GM21619 (cell line): ENCODE measurements at regions not wholly inside any gene's neighbourhood (a gene's known extent, or its start where the extent isn't known, plus 50 kb on each side); places are given as distances from the start of the nearest gene placed in this dataset.
"Not testable (repeated sequence)": the region's sequence is repeated elsewhere in the genome, so short reads cannot be mapped to it uniquely, and the experiment has no call there.

Experiments used
- ATAC-seq: cut with Tn5 transposase; IDR thresholded peaks from one replicate; pipeline ENCODE4 v1.9.1; 2021; ENCODE audit not compliant: unreplicated experiment

DNA sequence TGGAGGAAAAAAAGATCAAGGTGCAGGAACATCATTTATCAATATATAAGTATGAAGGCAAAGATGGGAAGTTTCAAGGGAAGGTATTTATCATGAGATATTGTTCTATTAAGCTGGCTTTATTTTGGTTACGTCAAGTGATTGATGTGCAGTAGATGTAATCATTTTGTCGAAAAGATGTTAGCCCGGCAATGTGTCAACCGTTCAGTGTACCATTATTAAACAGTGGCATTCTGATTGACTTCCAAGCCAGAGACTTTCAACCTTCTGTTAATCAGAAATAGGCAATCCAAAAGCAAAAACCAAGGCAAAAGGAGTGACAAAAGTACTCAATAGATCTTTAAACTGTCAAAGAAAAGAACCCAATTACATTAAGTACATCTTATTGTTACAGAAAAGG, 1340.3 kb upstream of the GOT2 start:
- ATAC-seq, result no peak

GRCh38 chr16:60073376-60073775, 1339.3 kb upstream of the GOT2 start:
- ATAC-seq, result no peak

GRCh38 chr16:60064026-60064425, 1329.9 kb upstream of the GOT2 start:
- no peak for ATAC-seq

DNA sequence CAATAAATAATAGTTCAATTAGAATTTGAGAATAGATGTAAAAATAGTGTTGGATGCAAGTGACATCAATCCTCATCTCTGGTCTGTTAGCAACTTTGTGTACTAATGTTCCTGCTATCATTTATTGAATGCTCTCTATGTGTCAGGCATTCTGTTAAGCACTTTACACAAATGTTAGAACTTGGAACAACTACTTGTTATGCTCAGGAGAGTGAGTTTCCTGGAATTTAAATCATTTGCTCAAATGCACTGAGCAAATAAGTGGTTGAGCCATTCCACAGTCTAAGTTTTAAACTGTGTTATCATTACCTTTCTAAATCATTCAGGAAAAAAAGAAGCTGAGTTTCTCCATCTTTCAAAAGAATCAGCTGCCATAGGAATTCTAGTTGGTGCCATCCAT, 1327.3 kb upstream of the GOT2 start:
- ATAC-seq, result no peak

DNA sequence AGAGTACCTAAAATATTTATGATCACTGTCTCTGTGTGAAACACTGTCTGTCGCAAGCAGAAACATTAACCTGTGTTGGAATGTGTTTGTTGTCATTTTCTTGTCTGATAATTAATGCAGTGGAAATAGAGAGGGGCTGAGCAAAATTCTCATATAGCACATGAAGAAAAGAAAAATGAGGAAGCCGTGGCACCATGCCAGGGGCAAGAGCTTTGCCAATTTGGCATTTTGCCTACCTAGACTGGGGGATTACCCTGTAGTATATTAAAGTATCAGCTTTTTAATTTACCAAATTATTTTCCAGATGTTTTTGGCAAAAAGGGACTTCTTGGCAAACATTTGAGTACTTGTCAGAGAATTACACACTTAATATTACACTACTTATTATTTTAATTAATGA, 1326.6 kb upstream of the GOT2 start:
- ATAC-seq, result no peak

DNA sequence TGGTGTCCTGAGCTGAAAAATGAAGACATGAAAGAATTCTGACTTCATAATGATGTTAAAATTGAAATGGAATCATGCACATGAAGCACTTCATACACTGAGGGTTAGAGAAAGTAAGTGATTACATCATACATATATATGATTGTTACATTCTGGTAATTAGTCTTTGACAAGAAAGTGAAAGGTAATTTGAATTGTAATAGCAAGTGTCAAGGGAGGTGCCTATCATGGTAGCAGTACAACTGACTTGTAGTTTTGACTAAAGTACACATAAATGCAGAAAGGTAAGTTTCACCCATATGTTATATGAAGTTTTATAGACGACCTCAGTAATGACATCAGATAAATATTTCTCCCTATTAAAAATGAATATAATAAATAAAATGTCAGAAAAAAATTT, 1325.0 kb upstream of the GOT2 start:
- ATAC-seq, result no peak

GRCh38 chr16:60041671-60042070, 1307.6 kb upstream of the GOT2 start:
- no peak for ATAC-seq

DNA sequence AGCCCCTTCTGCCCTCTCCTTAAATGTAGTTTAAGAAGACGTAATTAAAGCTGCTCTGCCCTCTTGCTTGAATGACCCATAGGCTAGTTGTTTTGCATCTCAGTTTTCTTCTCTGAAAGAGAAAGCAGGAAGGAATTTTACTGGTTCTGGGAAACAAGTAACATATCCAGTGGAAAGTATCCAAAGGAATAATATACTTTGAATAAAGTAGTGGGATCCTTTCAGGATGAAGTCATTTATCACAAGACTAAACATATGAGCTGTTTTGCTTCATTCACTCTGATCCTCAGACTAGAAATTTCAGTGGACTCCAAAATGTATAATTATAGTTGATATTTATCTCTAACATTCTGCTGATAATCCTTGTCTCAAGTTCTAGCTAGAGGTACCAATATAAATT, 1297.6 kb upstream of the GOT2 start:
- no peak for ATAC-seq

DNA sequence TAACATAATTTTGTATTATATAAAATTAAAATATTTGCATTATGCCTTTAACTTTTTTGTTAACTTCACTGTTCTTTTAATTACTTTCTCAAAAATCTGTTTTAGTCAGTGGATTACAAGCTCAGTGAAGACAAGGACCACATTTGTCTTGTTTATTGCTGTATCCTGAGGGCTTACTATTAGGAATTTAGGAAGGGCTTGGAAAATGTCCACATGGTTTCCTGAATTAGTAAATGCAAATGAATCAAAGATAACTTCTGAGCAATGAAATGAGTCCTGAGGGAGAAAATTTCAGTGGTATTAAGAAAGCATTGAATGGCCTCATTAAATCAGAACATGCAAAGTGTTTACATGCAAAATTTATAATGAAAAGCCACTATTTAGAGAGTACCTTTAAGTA, 1293.2 kb upstream of the GOT2 start:
- ATAC-seq, result no peak

- no peak for ATAC-seq
Measured at GRCh38 chr16:60013076-60013475, 1279.0 kb upstream of the GOT2 start.

DNA sequence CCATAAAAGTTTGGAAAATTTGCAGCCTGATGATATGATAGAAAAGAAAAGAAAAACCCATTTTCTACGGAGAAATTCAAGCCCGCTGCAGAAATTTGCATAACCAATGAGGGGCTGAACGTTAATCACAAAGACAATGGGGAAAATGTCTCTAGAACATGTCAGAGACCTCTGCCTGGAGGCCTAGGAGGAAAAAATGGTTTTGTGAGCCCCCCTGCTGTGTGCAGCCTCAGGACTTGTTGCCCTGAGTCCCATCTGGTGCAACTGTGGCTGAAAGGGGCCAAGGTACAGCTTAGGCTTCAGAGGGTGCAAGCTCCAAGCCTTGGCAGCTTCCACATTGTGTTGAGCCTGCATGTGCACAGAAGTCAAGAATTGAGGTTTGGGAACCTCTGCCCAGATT, 1267.4 kb upstream of the GOT2 start:
- ATAC-seq, result no peak

DNA sequence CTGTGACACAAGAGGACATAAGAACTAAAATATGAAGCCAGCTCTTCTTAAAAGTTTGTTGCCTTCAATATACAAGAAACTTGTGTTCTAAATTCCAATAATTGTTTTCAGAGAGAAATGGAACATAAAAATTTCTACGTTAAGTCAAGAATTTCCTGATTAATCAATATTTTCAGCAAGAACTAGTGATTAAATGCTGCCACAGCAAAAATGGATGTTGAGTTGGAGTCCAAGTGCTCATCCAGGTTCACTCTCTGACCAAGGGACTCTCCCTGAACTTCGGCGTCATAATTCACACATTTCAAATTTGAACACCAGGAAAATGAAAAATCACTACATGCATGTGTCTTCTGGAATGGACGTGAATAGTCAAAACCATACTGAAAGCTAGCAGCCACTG, 1263.6 kb upstream of the GOT2 start:
- ATAC-seq, result no peak

GRCh38 chr16:59993101-59993500, 1259.0 kb upstream of the GOT2 start:
- ATAC-seq, result no peak

- no peak for ATAC-seq
Measured at GRCh38 chr16:59991171-59991570, 1257.1 kb upstream of the GOT2 start.

- ATAC-seq, result no peak
Measured at GRCh38 chr16:59988591-59988990, 1254.5 kb upstream of the GOT2 start.

DNA sequence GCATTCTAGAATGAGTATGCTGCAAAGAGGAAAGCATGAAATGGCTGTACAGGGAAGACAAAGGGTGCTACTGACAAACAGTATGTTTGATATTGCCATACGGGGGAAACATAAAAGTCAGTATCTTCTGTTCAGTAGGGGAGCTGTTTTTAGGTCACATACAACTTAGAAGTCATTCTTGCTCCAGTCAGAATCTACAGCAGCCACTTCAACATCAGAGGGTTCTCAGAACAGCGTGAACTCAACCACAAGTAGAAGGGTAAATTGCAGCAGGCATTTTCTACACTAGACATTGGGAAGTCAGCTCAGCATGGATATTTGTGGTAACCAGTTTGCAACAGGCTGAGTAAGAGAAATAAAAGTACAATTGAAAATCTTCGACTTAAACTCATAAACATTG, 1241.8 kb upstream of the GOT2 start:
- no peak for ATAC-seq

GRCh38 chr16:59973966-59974365, 1239.8 kb upstream of the GOT2 start:
- ATAC-seq, result no peak

- no peak for ATAC-seq
Measured at GRCh38 chr16:59971264-59971663, 1237.1 kb upstream of the GOT2 start.

DNA sequence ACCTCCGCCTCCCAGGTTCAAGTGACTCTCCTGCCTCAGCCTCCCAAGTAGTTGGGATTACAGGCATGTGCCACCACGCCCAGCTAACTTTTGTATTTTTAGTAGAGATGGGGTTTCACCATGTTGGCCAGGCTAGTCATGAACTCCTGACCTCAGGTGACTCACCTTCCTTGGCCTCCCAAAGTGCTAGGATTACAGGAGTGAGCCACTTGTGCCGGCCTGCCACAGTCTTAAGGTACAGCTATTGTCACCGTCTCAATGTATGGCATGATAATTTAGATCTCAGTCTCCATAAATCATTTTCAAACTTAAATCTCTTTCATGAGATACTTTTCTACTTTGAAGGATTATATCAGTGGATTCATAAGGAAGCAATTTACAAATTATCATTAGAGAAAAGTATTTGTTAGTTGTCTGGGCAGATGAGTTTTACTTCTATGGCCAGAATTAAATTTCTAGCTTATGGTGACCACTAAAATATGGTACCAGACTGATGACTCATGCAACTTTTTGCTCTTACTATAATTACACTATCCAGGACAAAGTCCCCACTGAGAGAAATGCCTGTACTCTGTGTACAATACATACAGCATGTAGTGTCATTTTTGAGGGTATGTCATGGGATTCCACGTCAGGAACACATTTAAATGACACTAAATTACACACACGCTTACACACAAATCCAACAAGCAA, 1230.3 kb upstream of the GOT2 start:
- no peak for ATAC-seq

DNA sequence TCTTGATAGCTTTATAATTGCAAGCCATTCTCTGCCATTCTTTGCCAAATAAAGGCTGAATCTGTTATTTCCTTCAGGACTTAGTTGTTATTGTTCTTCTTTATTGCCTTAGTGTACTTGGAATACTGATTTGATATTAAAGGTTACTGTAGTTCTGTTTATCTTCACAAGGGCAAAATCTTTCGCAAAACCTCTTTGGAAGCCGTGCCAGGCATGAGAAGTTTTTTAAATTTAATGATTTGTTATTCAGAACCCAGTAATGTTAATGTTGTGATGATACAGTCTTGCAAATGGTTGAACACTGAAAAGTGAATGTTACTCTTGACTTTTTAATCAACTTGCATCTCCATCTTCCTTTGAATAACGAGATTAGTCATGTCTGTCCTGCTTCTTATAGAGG, 1225.2 kb upstream of the GOT2 start:
- no peak for ATAC-seq

- no peak for ATAC-seq
Measured at GRCh38 chr16:59950431-59950830, 1216.3 kb upstream of the GOT2 start.

DNA sequence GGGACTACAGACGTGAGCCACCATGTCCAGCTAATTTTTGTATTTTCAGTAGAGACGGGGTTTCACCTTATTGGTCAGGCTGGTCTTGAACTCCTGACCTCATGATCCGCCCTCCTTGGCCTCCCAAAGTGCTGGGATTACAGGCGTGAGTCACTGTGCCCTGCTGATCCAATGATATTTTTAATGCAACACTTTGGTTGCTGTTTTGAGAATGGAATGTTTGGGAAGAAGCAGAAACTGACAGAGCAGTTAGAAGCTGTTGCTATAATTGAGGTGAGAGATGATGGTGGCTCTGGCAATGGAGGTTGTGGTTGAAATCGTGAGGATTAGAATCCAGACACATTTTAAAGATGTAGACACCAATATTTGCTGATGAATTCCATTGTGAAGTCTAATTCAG, 1209.9 kb upstream of the GOT2 start:
- not testable (repeated sequence) for ATAC-seq

DNA sequence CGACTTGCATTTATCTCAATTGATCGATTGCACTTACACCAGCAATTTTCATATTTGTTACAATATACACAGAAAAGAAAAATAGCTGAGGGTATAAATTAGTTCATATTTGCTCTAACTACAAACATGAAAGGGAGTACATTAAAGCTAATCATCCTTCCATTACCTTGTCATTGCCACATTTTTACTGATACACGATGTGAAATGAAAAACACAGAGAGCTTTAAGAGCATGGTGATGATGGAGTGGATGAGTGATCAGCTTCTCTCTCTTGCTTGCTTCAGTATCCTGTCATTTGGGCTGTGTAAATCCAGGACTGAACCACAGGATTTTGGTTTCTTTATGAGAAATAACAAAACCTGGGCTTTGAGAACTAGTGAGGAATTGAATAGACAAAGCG, 1207.5 kb upstream of the GOT2 start:
- ATAC-seq, result no peak

- no peak for ATAC-seq
Measured at GRCh38 chr16:59920054-59920453, 1185.9 kb upstream of the GOT2 start.
